ENCODE measurements at regions not wholly inside any gene's neighbourhood (a gene's known extent, or its start where the extent isn't known, plus 50 kb on each side); places are given as distances from the start of the nearest gene placed in this dataset.
A peak's percentile ranks its signal among the peaks of the same experiment; 100 is the strongest.

DNA sequence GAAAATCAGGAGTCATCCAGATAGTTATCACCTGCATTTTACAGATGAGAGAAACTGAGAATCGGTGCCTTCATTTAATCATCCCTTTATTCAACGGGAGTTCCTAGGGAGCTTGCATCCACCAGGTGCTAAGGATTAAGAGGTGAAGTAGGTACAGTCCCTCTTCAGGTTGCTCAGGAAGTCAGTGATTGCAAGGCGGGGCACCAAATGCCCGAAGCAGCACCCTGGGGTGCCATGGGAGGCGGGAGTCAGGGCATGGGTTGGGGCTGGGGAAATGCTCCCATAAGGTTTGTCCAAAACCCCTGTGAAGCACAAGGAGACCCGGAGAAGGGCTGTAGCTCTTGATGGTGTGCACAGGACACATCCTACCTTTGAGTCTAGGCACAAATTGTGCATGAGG lies 98.8 kb upstream of the KLF4 start:
- no peak overlapping the region for H3K9ac ChIP-seq (ENCODE audit: insufficient read depth, low read depth, low read length)
- H3K27ac ChIP-seq (ENCODE audit: extremely low read length, insufficient read depth, low read length): no peak overlapping the region
- BruUV-seq (replicated peaks): no TSS peak
- no peak overlapping the region for H2AFZ ChIP-seq (ENCODE audit: low read length)
- TF ChIP-seq ZNF746 (CRISPR knock-in tag; IDR thresholded peaks at IDR 0.05) (no peak), MYNN (CRISPR knock-in tag; IDR thresholded peaks at IDR 0.05; ENCODE audit: low read depth) (no peak), ZNF205 (CRISPR knock-in tag; IDR thresholded peaks at IDR 0.05) (no peak), ZNF816 (CRISPR knock-in tag; IDR thresholded peaks at IDR 0.05; ENCODE audit: borderline replicate concordance) (no peak), ZNF510 (CRISPR knock-in tag; IDR thresholded peaks at IDR 0.05; ENCODE audit: low read depth) (no peak), HOXA9 (CRISPR knock-in tag; IDR thresholded peaks at IDR 0.05; ENCODE audit: borderline replicate concordance) (no peak), MEF2D (CRISPR knock-in tag; IDR thresholded peaks at IDR 0.05) (no peak), PAF1 (CRISPR knock-in tag; IDR thresholded peaks at IDR 0.05) (no peak), NFYC (CRISPR knock-in tag; IDR thresholded peaks at IDR 0.05) (no peak)
- ChIA-PET CTCF (ENCODE audit: low intra/inter-chr PET ratio, low total read pairs) (no interaction called here), POLR2A (no interaction called here)
- intact Hi-C loops (cut with micrococcal nuclease; ENCODE audit: unreplicated experiment): loop anchor here (10.0 kb wide), 1 partner anchor 64 kb away; no protein-coding TSS in a partner anchor
- H3K4me2 ChIP-seq (ENCODE audit: low read depth, low read length): no peak overlapping the region
- 83% methylated on average over 5 of the region's 6 CpGs for WGBS (ENCODE audit: low lambda C conversion rate)
- FAIRE-seq (no peak), ATAC-seq (no peak), DNase-seq (ENCODE audit: low spot score) (no peak)
- peaks cover 20% of the 10 kb centered on the region for H3K4me1 ChIP-seq (ENCODE audit: insufficient read depth, low read length)
- in situ Hi-C loops (cut with HindIII; ENCODE audit: extremely low pct_ligation_motif_present, low pct_unique_long_range_greater_than_20kb): no loop called here
- H3K79me2 ChIP-seq (ENCODE audit: insufficient read depth, low read length): no peaks in the 10 kb centered on the region
- no peaks in the 10 kb centered on the region for H3K36me3 ChIP-seq (replicated peaks in 1 of 2; ENCODE audit: control insufficient read depth in 1 of 2, insufficient read depth in 2 of 2, low read length in 2 of 2)
- no peaks in the 10 kb centered on the region for H4K20me1 ChIP-seq (ENCODE audit: insufficient read depth, low read length)
- H3K27me3 ChIP-seq (ENCODE audit: control insufficient read depth in 1 of 2, insufficient read depth in 2 of 2, low read length in 2 of 2): peaks cover 0 to 3% of the 10 kb centered on the region in 2 experiments; a peak in 2 of 5 replicates
- no peak overlapping the region for H3K4me3 ChIP-seq (replicated peaks in 1 of 3; ENCODE audit: insufficient read depth in 1 of 3, low read depth in 2 of 3, low read length in 3 of 3)
- H3K9me3 ChIP-seq (ENCODE audit: low read length): no peaks in the 10 kb centered on the region

DNA sequence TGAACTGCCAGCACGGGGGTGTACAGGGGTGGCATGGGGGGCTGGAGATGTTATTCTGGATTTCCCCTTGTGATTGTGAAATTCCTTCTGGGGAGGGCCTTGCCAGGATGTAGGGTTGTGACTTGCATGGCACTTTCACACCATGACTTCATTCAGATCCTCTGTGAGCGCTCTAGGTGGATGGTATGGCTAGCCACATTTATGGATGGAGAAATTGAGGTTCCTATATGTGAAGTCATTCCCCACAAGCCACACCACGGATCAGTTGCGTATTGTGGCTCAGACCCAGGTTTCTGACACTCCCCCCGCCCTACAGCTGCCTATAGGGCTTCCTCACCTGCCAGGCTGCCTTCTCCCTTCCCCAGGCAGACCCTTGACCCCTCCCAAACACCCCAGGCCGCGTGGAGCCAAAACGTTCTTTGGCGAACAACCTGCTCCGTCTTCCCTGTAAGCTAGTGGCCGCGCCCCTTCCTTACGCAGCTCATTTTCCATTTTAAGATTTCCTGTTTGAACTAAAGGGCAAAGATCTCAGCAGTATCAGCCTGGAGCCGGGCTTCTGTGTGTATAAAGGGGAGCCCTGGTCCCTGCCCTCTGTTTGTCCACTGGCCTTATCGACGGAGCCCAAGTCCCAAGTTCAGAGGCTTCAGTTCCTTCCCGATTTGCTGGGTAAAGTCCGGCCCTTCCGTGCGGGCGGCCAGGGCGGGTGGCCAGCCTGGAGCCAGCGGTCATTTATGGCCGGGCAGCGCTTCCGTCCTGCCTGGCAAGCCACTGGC lies 97.8 kb upstream of the KLF4 start:
- CTCF ChIA-PET (ENCODE audit: low intra/inter-chr PET ratio, low total read pairs): no interaction called here
- H3K4me3 ChIP-seq (replicated peaks in 1 of 3; ENCODE audit: insufficient read depth in 1 of 3, low read depth in 2 of 3, low read length in 3 of 3): peak overlapping the region; percentile 5 to 52 (median 26); a peak in 5 of 6 replicates
- intact Hi-C loops (cut with micrococcal nuclease; ENCODE audit: unreplicated experiment): loop anchor here (10.0 kb wide), 1 partner anchor 63 kb away; no protein-coding TSS in a partner anchor
- no peak for TF ChIP-seq MAFF (IDR thresholded peaks at IDR 0.05; ENCODE audit: low read depth, low read length)
- TF ChIP-seq, protein P1, sequence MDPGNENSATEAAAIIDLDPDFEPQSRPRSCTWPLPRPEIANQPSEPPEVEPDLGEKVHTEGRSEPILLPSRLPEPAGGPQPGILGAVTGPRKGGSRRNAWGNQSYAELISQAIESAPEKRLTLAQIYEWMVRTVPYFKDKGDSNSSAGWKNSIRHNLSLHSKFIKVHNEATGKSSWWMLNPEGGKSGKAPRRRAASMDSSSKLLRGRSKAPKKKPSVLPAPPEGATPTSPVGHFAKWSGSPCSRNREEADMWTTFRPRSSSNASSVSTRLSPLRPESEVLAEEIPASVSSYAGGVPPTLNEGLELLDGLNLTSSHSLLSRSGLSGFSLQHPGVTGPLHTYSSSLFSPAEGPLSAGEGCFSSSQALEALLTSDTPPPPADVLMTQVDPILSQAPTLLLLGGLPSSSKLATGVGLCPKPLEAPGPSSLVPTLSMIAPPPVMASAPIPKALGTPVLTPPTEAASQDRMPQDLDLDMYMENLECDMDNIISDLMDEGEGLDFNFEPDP (CRISPR knock-in tag; conservative IDR thresholded peaks at IDR 0.05): no peak
- no peak for TF ChIP-seq BRF2 (CRISPR knock-in tag; IDR thresholded peaks at IDR 0.05)
- TF ChIP-seq ZNF841 (CRISPR knock-in tag; IDR thresholded peaks at IDR 0.05; ENCODE audit: borderline replicate concordance): no peak
- no peak for TF ChIP-seq ZEB1 (IDR thresholded peaks at IDR 0.05; ENCODE audit: insufficient replicate concordance, low read depth)
- no peak for TF ChIP-seq FOXA3 (CRISPR knock-in tag; IDR thresholded peaks at IDR 0.05)
- 0 out of 2 replicates have a peak, but pooled peaks have one; percentile 41 for TF ChIP-seq MEF2D (CRISPR knock-in tag; IDR thresholded peaks at IDR 0.05)
- TF ChIP-seq ZNF589 (CRISPR knock-in tag; conservative IDR thresholded peaks at IDR 0.05): no peak
- TF ChIP-seq ZNF576 (CRISPR knock-in tag; IDR thresholded peaks at IDR 0.05): no peak

More for the DNA sequence above, 97.8 kb upstream of the KLF4 start:
- DNase-seq (ENCODE audit: low spot score): no peak
- Histone ChIP-seq H3K27ac (ENCODE audit: extremely low read length, insufficient read depth, low read length) (no peak overlapping the region), H4K20me1 (ENCODE audit: insufficient read depth, low read length) (no peaks in the 10 kb centered on the region), H3K36me3 (replicated peaks in 1 of 2; ENCODE audit: control insufficient read depth in 1 of 2, insufficient read depth in 2 of 2, low read length in 2 of 2) (no peaks in the 10 kb centered on the region), H3K27me3 (ENCODE audit: control insufficient read depth in 1 of 2, insufficient read depth in 2 of 2, low read length in 2 of 2) (peaks cover 0 to 3% of the 10 kb centered on the region in 2 experiments; a peak in 2 of 5 replicates), H3K4me2 (ENCODE audit: low read depth, low read length) (peak overlapping the region; percentile 64), H2AFZ (ENCODE audit: low read length) (no peak overlapping the region), H3K4me1 (ENCODE audit: insufficient read depth, low read length) (peaks cover 20% of the 10 kb centered on the region), H3K79me2 (ENCODE audit: insufficient read depth, low read length) (no peaks in the 10 kb centered on the region), H3K9ac (ENCODE audit: insufficient read depth, low read depth, low read length) (no peak overlapping the region), H3K9me3 (ENCODE audit: low read length) (no peaks in the 10 kb centered on the region)
- POLR2A ChIA-PET: no interaction called here
- WGBS (ENCODE audit: low lambda C conversion rate): 13% methylated on average over 11 of the region's 26 CpGs
- FAIRE-seq: no peak
- no TSS peak for BruUV-seq (replicated peaks)
- in situ Hi-C loops (cut with HindIII; ENCODE audit: extremely low pct_ligation_motif_present, low pct_unique_long_range_greater_than_20kb): no loop called here
- peak; percentile 81 for ATAC-seq

Measured in HepG2 (cell line).